ENCODE measurements at regions not wholly inside any gene's neighbourhood (a gene's known extent, or its start where the extent isn't known, plus 50 kb on each side); places are given as distances from the start of the nearest gene placed in this dataset.

GRCh38 chr2:216563646-216564045 is 65.0 kb downstream of the RPL37A start:
- no peaks in the 10 kb centered on the region for H3K36me3 ChIP-seq (ENCODE audit: control insufficient read depth, insufficient read depth, low read length)
- peaks cover 17% of the 10 kb centered on the region for H3K4me1 ChIP-seq (ENCODE audit: control insufficient read depth, insufficient read depth, low read length, poor library complexity, severe bottlenecking)
- no peak overlapping the region for H3K27ac ChIP-seq (ENCODE audit: low read depth, low read length, severe bottlenecking)
- no peak overlapping the region for H3K4me3 ChIP-seq (ENCODE audit: extremely low read depth, insufficient read depth, low read length, poor library complexity, severe bottlenecking)
- peaks cover 3% of the 10 kb centered on the region for H3K9me3 ChIP-seq (ENCODE audit: control insufficient read depth, low read length)
- WGBS, 2 experiments (ENCODE audit: insufficient coverage in 2 of 2) = 69 to 89% methylated on average over 3 of the region's 7 CpGs

- Histone ChIP-seq H3K9me3 (ENCODE audit: control insufficient read depth, low read length) (peaks cover 3% of the 10 kb centered on the region), H3K4me3 (ENCODE audit: extremely low read depth, insufficient read depth, low read length, poor library complexity, severe bottlenecking) (no peak overlapping the region), H3K36me3 (ENCODE audit: control insufficient read depth, insufficient read depth, low read length) (no peaks in the 10 kb centered on the region), H3K27ac (ENCODE audit: low read depth, low read length, severe bottlenecking) (no peak overlapping the region), H3K4me1 (ENCODE audit: control insufficient read depth, insufficient read depth, low read length, poor library complexity, severe bottlenecking) (peaks cover 17% of the 10 kb centered on the region)
- 62 to 67% methylated on average over 2 of the region's 2 CpGs for WGBS, 2 experiments (ENCODE audit: insufficient coverage in 2 of 2)
Observed at GRCh38 chr2:216564611-216565010, 66.0 kb downstream of the RPL37A start.

GRCh38 chr2:216565956-216566355 is 67.3 kb upstream of the IGFBP2 start:
- peaks cover 7% of the 10 kb centered on the region for H3K9me3 ChIP-seq (ENCODE audit: control insufficient read depth, low read length)
- H3K4me1 ChIP-seq (ENCODE audit: control insufficient read depth, insufficient read depth, low read length, poor library complexity, severe bottlenecking) = peaks cover 12% of the 10 kb centered on the region
- no peaks in the 10 kb centered on the region for H3K36me3 ChIP-seq (ENCODE audit: control insufficient read depth, insufficient read depth, low read length)
- H3K4me3 ChIP-seq (ENCODE audit: extremely low read depth, insufficient read depth, low read length, poor library complexity, severe bottlenecking) = no peak overlapping the region
- no peak overlapping the region for H3K27ac ChIP-seq (ENCODE audit: low read depth, low read length, severe bottlenecking)
- 93 to 95% methylated on average over 6 of the region's 7 CpGs for WGBS, 2 experiments (ENCODE audit: insufficient coverage in 2 of 2)

- Histone ChIP-seq H3K36me3 (ENCODE audit: control insufficient read depth, insufficient read depth, low read length) (no peaks in the 10 kb centered on the region), H3K4me1 (ENCODE audit: control insufficient read depth, insufficient read depth, low read length, poor library complexity, severe bottlenecking) (no peaks in the 10 kb centered on the region), H3K4me3 (ENCODE audit: extremely low read depth, insufficient read depth, low read length, poor library complexity, severe bottlenecking) (no peak overlapping the region), H3K9me3 (ENCODE audit: control insufficient read depth, low read length) (peaks cover 11% of the 10 kb centered on the region), H3K27ac (ENCODE audit: low read depth, low read length, severe bottlenecking) (no peak overlapping the region)
- 94 to 100% methylated on average over 1 to 2 of the region's 3 CpGs for WGBS, 2 experiments (ENCODE audit: insufficient coverage in 2 of 2)
Observed at GRCh38 chr2:216568576-216568975, 64.6 kb upstream of the IGFBP2 start.

GRCh38 chr2:216569765-216570164 is 63.5 kb upstream of the IGFBP2 start:
- Histone ChIP-seq H3K36me3 (ENCODE audit: control insufficient read depth, insufficient read depth, low read length) (no peaks in the 10 kb centered on the region), H3K9me3 (ENCODE audit: control insufficient read depth, low read length) (peaks cover 11% of the 10 kb centered on the region)
- WGBS, 2 experiments (ENCODE audit: insufficient coverage in 2 of 2) = 50 to 65% methylated on average over 4 to 5 of the region's 5 CpGs

GRCh38 chr2:216570357-216570756 is 62.9 kb upstream of the IGFBP2 start:
- peaks cover 11% of the 10 kb centered on the region for H3K9me3 ChIP-seq (ENCODE audit: control insufficient read depth, low read length)
- WGBS, 2 experiments (ENCODE audit: insufficient coverage in 2 of 2) = no CpG with 5 or more reads among the region's 1 CpG
- H3K27ac ChIP-seq (ENCODE audit: low read depth, low read length, severe bottlenecking) = no peak overlapping the region
- H3K4me3 ChIP-seq (ENCODE audit: extremely low read depth, insufficient read depth, low read length, poor library complexity, severe bottlenecking) = no peak overlapping the region
- H3K36me3 ChIP-seq (ENCODE audit: control insufficient read depth, insufficient read depth, low read length) = no peaks in the 10 kb centered on the region
- H3K4me1 ChIP-seq (ENCODE audit: control insufficient read depth, insufficient read depth, low read length, poor library complexity, severe bottlenecking) = no peaks in the 10 kb centered on the region

More at GRCh38 chr2:216569765-216570164, 63.5 kb upstream of the IGFBP2 start:
- Histone ChIP-seq H3K4me3 (ENCODE audit: extremely low read depth, insufficient read depth, low read length, poor library complexity, severe bottlenecking) (no peak overlapping the region), H3K4me1 (ENCODE audit: control insufficient read depth, insufficient read depth, low read length, poor library complexity, severe bottlenecking) (no peaks in the 10 kb centered on the region), H3K27ac (ENCODE audit: low read depth, low read length, severe bottlenecking) (no peak overlapping the region)

- H3K9me3 ChIP-seq (ENCODE audit: control insufficient read depth, low read length) = peaks cover 8% of the 10 kb centered on the region
- no peaks in the 10 kb centered on the region for H3K36me3 ChIP-seq (ENCODE audit: control insufficient read depth, insufficient read depth, low read length)
- no peak overlapping the region for H3K4me3 ChIP-seq (ENCODE audit: extremely low read depth, insufficient read depth, low read length, poor library complexity, severe bottlenecking)
- 95 to 100% methylated on average over 2 to 3 of the region's 3 CpGs for WGBS, 2 experiments (ENCODE audit: insufficient coverage in 2 of 2)
- no peak overlapping the region for H3K27ac ChIP-seq (ENCODE audit: low read depth, low read length, severe bottlenecking)
- H3K4me1 ChIP-seq (ENCODE audit: control insufficient read depth, insufficient read depth, low read length, poor library complexity, severe bottlenecking) = no peaks in the 10 kb centered on the region
Observed at GRCh38 chr2:216571178-216571908, 61.9 kb upstream of the IGFBP2 start.

GRCh38 chr2:216571909-216572513 is 61.2 kb upstream of the IGFBP2 start:
- WGBS, 2 experiments (ENCODE audit: insufficient coverage in 2 of 2) = 91 to 93% methylated on average over 3 to 4 of the region's 4 CpGs
- H3K27ac ChIP-seq (ENCODE audit: low read depth, low read length, severe bottlenecking) = no peak overlapping the region

GRCh38 chr2:216572582-216573578 is 60.3 kb upstream of the IGFBP2 start:
- H3K4me3 ChIP-seq (ENCODE audit: extremely low read depth, insufficient read depth, low read length, poor library complexity, severe bottlenecking) = no peak overlapping the region
- H3K27ac ChIP-seq (ENCODE audit: low read depth, low read length, severe bottlenecking) = no peak overlapping the region
- H3K4me1 ChIP-seq (ENCODE audit: control insufficient read depth, insufficient read depth, low read length, poor library complexity, severe bottlenecking) = no peaks in the 10 kb centered on the region
- WGBS, 2 experiments (ENCODE audit: insufficient coverage in 2 of 2) = 84 to 89% methylated on average over 10 to 12 of the region's 12 CpGs
- H3K9me3 ChIP-seq (ENCODE audit: control insufficient read depth, low read length) = peaks cover 8% of the 10 kb centered on the region
- no peaks in the 10 kb centered on the region for H3K36me3 ChIP-seq (ENCODE audit: control insufficient read depth, insufficient read depth, low read length)

More at GRCh38 chr2:216571909-216572513, 61.2 kb upstream of the IGFBP2 start:
- Histone ChIP-seq H3K9me3 (ENCODE audit: control insufficient read depth, low read length) (peaks cover 8% of the 10 kb centered on the region), H3K36me3 (ENCODE audit: control insufficient read depth, insufficient read depth, low read length) (no peaks in the 10 kb centered on the region), H3K4me3 (ENCODE audit: extremely low read depth, insufficient read depth, low read length, poor library complexity, severe bottlenecking) (no peak overlapping the region), H3K4me1 (ENCODE audit: control insufficient read depth, insufficient read depth, low read length, poor library complexity, severe bottlenecking) (no peaks in the 10 kb centered on the region)

- H3K4me1 ChIP-seq (ENCODE audit: control insufficient read depth, insufficient read depth, low read length, poor library complexity, severe bottlenecking) = no peaks in the 10 kb centered on the region
- H3K27ac ChIP-seq (ENCODE audit: low read depth, low read length, severe bottlenecking) = no peak overlapping the region
- peaks cover 8% of the 10 kb centered on the region for H3K9me3 ChIP-seq (ENCODE audit: control insufficient read depth, low read length)
- WGBS, 2 experiments (ENCODE audit: insufficient coverage in 2 of 2) = 76 to 90% methylated on average over 1 to 2 of the region's 2 CpGs
- H3K4me3 ChIP-seq (ENCODE audit: extremely low read depth, insufficient read depth, low read length, poor library complexity, severe bottlenecking) = no peak overlapping the region
- no peaks in the 10 kb centered on the region for H3K36me3 ChIP-seq (ENCODE audit: control insufficient read depth, insufficient read depth, low read length)
Observed at GRCh38 chr2:216574046-216574445, 59.2 kb upstream of the IGFBP2 start.

All from mesodermal cell (in vitro differentiated cells).